ENCODE measurements at regions not wholly inside any gene's neighbourhood (a gene's known extent, or its start where the extent isn't known, plus 50 kb on each side); places are given as distances from the start of the nearest gene placed in this dataset.

DNA sequence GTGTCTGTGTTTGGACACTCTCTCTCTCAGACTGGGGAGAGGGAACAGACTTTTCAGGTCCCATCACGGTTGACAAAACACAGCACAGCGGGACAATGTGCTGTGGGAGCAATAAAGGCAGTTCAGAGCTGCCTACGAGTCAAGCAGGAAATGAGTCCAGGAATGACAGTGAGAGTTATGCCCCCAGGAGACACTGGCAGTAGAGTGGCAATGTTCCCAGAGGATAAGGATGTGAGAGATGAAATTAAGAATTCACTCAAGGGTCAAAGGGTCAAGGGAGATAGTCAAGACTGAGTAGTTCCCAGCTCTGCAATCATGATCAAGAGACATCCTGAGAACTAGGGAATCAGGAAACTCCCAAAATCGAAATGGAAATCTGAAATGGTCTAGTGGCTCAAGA is 156.1 kb downstream of the LURAP1L start:
- H3K4me3 ChIP-seq (ENCODE audit: low read depth, low read length), result no peak overlapping the region
- TF ChIP-seq, protein P1, sequence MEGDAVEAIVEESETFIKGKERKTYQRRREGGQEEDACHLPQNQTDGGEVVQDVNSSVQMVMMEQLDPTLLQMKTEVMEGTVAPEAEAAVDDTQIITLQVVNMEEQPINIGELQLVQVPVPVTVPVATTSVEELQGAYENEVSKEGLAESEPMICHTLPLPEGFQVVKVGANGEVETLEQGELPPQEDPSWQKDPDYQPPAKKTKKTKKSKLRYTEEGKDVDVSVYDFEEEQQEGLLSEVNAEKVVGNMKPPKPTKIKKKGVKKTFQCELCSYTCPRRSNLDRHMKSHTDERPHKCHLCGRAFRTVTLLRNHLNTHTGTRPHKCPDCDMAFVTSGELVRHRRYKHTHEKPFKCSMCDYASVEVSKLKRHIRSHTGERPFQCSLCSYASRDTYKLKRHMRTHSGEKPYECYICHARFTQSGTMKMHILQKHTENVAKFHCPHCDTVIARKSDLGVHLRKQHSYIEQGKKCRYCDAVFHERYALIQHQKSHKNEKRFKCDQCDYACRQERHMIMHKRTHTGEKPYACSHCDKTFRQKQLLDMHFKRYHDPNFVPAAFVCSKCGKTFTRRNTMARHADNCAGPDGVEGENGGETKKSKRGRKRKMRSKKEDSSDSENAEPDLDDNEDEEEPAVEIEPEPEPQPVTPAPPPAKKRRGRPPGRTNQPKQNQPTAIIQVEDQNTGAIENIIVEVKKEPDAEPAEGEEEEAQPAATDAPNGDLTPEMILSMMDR (IDR thresholded peaks at IDR 0.05; ENCODE audit: borderline replicate concordance, insufficient read depth, low read depth, low read length), result no peak

DNA sequence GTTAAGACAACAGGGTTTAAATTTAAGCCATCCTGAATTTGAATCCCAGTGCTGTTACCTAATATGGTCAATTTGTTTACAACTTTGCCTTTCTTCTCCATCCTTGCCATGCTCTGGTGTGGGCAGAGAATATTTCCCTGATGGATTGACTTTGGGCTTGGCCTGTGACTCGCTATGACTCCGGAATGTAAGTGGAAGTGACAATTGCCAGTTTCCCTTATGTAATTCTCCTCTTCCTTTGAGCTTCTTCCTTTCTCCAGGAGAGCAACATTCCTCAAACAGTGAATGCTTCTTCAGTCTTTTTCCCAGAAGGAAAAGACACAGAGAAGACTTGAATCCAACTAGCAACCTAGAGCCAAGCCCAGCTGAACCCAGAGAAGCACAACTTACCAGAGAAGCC is 159.1 kb downstream of the LURAP1L start:
- TF ChIP-seq, protein P1 (IDR thresholded peaks at IDR 0.05; ENCODE audit: borderline replicate concordance, insufficient read depth, low read depth, low read length), result no peak
- no peak overlapping the region for H3K4me3 ChIP-seq (ENCODE audit: low read depth, low read length)

DNA sequence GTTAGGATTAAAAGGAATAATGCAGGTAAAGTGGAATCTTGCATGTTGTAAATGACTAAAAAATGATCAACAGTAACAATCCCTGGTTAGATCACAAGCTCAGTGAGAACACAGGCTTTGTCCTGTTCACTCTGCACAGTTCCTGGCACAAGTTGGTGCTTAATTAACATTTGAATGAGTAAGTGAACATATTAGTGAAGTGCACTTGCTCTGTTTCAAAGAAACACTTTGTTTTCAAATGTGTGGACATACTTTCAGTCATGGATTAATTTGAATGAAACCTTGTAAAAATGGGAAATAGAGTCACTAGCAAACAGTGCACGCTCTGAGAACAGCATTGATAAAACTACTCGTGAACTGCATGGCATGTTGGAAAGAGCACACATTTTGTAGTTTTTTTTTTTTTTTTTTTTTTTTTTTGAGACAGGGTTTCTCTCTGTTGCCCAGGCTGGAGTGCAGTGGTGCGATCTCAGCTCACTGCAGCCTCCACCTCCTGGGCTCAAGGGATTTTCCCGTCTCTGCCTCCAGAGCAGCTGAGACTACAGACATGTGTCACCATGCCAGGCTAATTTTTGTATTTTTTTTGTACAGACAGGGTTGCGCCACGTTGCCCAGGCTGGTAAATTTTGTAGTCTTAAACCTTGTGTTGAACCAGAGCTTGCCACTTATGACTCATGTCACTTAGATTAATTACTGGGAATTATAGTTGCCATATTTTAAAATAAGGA is 159.9 kb downstream of the LURAP1L start:
- TF ChIP-seq, protein P1 (IDR thresholded peaks at IDR 0.05; ENCODE audit: borderline replicate concordance, insufficient read depth, low read depth, low read length), result no peak
- no peak overlapping the region for H3K4me3 ChIP-seq (ENCODE audit: low read depth, low read length)

DNA sequence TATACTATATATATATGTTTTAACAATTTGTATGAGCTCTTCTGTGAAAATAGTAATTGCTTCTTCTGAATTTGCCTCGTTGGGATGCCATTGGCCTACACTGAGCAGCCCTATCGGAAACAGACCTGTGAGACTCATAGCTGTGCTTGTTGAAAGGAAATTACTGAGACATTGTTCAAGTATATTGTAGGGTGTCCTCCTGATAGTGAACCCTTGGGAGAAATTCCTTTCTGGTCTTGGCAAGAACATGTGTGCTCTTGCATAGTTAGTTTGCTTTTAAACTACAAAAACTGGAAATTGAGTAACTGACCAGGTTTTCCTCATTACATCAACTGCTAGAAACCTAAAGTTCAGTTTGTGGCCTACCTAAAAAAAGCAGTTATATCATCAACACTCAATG is 160.9 kb downstream of the LURAP1L start:
- no peak overlapping the region for H3K4me3 ChIP-seq (ENCODE audit: low read depth, low read length)
- TF ChIP-seq, protein P1 (IDR thresholded peaks at IDR 0.05; ENCODE audit: borderline replicate concordance, insufficient read depth, low read depth, low read length), result no peak

DNA sequence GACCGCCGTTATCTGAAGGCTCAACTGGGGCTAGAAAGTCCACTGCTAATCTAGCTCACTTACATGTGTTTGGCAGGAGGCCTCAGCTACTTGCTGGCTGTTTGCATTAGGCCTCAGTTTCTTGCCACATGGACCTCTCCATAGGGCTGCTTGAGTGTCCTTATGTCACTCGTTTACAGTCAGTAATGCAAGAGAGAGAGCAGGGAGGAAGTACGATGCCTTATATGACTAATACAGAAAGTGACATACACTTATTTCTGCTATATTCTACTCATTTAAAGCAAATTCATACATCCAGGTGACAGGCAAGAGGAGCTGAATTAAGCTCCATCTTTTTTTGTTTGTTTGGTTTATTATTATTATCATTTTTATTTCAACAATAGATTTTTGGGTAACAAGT is 179.6 kb downstream of the LURAP1L start:
- no peak overlapping the region for H3K4me3 ChIP-seq (ENCODE audit: low read depth, low read length)
- TF ChIP-seq, protein P1 (IDR thresholded peaks at IDR 0.05; ENCODE audit: borderline replicate concordance, insufficient read depth, low read depth, low read length), result no peak

DNA sequence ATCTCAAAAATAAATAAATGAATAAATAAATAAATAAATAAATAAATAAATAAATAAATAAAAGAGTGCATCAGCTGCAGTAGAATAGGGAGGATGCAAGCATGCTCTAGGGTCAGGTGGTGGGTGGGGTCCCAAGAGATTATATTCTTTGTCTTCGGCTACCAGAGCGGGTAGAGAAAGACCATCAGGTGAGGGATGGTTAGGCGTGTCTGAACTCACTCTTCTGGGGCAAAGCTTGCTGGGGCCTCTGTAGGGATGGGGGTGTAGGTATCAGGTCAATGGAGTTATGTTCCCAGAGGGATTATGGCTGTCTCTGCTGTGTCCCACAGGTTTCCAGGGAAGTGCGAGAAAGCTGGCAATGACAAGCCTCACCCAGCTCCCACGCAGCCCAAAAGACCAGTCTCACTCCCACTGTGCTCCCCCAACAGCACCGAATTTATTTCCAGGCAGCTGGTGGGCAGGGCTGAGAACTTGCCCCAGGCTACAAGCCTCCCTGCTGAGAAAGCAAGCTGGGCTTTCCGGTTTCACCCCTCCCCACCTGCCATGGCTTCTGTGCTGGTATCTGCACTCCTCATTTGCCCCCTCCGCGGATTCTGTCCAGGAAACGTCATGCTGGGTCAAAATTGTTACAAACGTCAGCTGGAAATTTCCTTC is 180.8 kb downstream of the LURAP1L start:
- TF ChIP-seq, protein P1 (IDR thresholded peaks at IDR 0.05; ENCODE audit: borderline replicate concordance, insufficient read depth, low read depth, low read length), result no peak
- no peak overlapping the region for H3K4me3 ChIP-seq (ENCODE audit: low read depth, low read length)

DNA sequence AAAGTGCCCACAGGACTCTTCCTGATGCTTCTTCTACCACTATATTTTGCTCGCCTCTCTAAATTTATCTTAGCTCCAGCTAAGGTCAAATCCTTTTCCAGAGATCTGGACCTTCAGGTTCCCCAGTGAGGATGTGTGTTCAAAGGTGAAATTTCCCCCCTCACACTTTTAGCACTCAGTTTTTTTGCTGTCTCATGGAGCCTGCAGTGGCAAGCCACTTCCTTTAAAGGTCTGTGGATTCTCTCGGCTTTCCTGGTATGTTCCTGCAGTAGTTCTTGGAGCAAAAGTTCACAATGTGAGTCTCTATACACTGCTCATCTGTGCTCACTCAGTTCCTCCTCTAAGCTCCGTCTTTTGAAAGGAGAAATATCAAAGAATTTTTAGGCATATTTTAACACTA is 181.4 kb downstream of the LURAP1L start:
- TF ChIP-seq, protein P1 (IDR thresholded peaks at IDR 0.05; ENCODE audit: borderline replicate concordance, insufficient read depth, low read depth, low read length), result no peak
- no peak overlapping the region for H3K4me3 ChIP-seq (ENCODE audit: low read depth, low read length)
